LHCN-M2 (cell line): ENCODE measurements at regions not wholly inside any gene's neighbourhood (a gene's known extent, or its start where the extent isn't known, plus 50 kb on each side); places are given as distances from the start of the nearest gene placed in this dataset.
"Not testable (repeated sequence)": the region's sequence is repeated elsewhere in the genome, so short reads cannot be mapped to it uniquely, and the experiment has no call there.

Experiments used
- DNase-seq: peaks from one replicate; pipeline ENCODE4 v3.0.0-alpha.2; 2012; ENCODE audit warnings: low read depth

DNA sequence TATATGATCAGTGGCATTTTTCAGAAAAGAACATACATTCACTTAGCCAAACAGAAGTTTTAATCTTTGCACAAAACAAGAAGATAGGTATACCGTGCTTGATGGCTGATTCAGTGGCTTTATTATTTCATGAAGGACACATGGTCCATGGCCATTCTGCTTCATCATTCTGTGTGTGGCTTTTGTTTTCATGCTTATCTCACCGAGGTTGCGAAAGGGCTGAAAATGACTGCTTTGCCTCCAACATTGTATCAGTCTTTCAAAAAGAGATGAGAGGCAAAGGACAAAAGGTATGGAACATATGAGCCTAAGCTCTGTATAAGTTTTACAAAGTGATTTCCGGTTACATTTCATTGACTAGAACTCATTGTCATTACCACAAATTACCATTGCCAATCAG is 541.1 kb downstream of the RAB28 start:
- no peak for DNase-seq

DNA sequence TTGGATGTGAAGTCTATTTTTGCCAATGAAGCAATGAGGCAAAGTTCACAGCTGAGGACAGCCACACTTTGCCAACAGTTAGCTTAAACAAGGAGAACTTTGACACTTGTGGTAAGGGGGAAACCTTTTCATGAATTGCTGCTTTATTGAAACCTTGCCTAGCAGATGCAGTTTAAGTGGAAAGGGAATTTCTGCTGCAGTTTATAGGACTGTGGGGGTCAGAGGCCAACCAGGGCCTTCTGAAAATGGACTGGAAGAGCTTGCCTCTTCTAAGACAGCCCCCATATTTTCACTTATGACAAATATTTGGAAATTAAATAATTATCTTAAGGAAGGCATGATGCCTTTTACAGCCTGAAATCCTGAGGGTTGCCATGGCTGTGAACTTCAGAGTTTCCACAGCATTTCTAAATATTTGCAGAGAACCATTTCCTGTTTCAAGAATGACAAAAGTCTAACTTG is 550.3 kb downstream of the RAB28 start:
- no peak for DNase-seq

DNA sequence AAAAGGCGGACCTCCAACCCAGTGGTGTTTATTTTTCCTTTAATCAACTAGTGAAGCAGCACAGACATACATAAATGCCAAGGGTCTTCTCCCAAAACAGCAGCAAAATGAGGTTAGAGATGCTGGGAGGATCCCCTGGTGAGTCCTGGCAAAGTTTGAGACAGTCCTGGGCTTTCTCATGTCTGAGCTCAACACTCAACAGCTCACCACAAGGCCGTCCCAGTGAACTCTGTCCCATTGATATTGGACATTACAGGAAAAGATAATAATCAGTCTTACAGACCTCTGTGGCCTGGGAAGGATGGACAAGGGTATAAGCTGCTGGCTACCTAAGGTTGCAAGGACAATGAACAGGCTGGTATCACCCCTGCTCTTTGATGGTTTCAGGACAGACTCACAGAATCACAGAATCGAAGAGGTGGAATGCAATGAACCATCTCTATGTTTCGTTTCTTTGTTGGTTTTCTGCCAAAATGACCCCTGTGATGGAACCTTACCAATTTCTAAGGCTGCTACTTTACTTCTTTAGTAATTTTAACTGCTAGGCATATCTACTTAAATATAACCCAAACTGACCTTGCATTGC is 551.8 kb downstream of the RAB28 start:
- no peak for DNase-seq

DNA sequence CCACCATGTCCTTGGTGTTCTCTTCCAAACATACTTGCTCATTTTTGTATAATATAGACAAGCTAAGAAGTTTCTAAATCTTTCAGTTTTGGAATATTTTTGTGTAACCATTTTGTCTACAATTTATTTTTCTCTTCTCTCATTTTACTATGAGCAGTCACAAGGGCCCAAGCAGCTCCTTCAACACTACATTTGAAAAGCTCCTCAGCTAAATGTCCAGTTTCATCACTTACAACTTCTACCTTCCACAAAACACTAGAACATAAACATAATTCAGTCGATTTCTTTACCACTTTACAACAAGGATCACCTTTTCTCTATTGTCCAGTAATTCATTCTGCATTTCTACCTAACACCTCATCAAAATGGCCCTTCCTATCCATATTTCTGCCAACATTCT is 554.4 kb downstream of the RAB28 start:
- DNase-seq: no peak

DNA sequence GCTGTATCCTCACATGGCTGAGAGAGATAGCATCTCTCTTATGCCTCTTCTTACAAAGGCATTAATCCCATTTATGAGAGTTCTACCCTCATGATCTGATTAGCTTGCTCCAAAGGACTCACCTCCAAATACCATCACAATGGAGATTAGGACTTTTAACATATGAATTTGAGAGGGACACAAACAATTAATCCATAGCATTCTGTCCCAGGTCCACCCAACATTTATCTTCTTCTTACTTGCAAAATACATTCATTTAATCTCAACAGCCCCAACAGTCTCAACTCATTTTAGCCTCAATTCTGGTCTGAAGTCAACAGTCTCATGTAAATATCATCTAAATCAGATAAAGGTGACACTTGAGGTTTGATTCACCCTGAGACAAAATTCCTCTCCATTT is 555.4 kb downstream of the RAB28 start:
- DNase-seq: no peak

DNA sequence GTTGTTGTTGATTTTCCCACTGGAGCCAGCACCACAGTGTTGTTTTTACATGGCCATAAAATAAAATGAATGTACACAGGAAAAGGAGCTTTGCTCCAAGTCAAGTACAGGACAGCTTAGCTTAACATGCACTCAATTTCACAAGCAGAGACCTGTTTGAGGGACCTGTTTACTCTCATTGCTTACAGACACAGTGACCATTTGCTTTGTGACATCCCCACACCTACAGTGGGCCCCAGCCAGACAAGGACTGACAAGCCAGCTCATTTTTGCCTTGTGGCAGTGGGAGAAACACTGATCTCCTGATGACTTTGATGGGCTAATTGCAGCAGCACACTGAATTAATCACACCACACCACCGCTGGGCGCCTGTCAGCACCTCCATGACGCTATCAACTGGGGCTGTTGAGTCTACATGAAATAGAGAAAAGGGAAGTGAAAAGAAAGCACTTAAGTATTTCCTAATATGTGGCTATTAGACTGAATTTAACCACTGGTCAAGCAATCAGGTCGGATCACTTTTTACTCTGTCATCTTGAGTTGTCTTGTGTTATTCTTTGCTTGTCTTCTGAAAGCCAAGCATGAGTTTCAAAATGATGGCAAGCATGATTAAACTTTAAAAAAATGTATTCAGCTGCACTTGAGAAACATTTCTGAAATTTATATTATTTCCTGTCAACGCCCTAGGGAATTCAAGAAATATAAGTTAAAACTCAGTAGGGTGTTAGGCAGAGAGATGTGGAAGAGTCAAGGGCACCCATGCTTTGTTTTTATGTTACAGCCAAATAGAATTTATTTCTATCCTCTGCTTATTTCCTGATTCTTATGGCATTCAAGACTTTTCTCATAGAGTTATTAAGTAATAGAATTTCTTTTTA is 557.7 kb downstream of the RAB28 start:
- no peak for DNase-seq

DNA sequence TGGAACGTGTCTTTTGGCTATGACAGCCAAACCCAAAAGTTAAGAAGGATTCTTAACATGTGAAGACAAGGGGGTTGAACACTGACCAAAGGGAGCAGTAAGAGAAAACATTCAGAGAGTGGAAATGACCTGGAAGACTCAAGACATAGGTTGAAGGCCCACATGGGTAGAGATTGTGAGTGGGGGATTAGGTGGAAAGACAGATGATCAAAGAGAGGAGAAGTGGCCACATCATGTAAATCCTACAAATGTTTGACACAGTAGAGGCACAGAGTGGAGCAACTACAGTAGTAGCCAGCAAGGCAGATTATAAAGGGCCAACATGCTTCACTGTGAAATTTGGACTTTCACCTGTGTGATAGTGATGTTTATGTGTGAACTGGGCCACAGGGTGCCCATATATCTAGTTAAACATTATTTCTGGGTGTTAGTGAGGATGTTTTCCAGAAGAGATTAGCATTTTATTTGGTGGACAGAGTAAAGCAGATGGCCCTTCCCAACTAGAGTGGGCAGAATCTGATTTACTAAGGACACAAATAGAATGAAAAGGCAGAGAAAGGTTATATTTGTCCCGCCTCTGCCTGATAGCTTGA is 559.3 kb downstream of the RAB28 start:
- DNase-seq: no peak

DNA sequence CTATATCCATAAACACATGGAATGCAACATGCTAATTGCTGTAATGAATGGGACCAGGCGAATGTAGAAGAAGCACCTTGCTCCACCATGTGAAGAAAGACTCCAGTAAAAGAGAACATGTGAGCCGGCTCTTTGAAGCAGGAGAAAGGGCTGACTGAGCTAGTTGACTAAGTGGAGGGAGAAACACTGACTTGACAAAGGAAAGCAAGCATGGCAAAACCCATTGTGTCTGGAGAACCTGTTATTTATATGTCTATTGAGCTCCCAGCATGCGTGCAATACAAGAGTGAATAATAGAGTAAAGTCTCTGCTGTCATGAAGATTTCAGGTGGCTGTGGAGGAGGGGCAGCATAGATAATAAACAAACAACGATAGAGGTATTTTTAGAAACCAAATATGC is 559.9 kb downstream of the RAB28 start:
- no peak for DNase-seq

DNA sequence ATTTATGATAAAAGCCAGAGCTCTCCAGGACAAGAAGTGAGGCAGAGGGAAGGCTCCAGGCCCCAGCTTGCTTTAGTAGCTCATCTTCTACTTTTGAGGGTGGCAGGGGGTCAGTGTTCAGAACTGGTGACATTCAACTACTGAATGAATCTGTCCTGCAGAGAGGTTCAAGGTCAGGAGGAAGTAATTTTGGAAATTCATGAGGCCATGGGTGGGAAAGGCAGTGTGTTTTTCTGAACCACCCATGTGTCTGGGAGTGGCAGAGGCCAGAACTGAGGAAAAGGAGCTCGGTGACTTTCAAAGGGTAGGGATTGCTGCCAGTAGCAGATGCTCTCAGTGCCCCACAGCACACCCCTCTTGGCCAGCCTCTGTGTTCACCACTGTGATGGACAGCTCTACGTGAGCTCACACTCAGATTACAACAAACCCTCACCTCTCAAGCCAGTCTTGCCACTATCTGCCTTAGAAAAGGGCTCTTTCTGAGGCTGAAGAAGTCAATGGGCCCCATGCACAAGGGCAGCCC is 571.2 kb downstream of the RAB28 start:
- no peak for DNase-seq

DNA sequence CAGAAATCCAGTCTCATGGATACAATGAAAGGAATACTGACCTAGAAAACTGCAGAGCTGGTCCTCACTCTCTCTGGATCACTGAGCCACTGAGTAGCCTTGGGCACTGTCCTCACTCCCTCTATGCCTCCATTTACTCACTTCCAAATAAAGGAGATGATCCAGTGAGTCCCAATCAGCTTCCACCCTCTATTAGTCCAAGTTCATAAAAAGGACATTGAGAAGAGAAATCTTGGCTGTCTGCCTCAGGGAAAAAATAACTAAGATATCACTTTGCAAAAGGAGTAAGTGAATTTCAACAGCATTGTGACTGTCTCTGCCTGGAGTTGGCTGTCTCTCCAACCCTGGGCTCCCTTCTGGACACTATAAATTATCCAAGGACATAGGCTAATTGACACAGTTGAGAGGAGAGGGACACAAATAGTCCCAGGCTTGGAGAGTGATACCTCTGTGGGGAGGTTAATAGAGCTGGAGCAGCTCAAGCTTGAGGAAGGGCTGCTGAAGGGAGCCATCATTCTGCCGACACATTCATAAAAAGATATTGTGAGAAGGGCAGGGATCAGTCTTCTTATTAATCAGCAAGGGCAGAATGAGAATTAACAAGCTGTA is 572.3 kb downstream of the RAB28 start:
- DNase-seq: no peak

DNA sequence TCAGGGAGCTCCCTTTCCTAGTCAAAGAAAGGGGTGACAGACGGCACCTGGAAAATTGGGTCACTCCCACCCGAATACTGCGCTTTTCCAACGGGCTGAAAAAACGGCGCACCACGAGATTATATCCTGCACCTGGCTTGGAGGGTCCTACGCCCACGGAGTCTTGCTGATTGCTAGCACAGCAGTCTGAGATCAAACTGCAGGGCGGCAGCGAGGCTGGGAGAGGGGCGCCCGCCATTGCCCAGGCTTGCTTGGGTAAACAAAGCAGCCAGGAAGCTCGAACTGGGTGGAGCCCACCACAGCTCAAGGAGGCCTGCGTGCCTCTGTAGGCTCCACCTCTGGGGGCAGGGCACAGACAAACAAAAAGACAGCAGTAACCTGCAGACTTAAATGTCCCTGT is 580.5 kb downstream of the RAB28 start:
- DNase-seq: not testable (repeated sequence)

DNA sequence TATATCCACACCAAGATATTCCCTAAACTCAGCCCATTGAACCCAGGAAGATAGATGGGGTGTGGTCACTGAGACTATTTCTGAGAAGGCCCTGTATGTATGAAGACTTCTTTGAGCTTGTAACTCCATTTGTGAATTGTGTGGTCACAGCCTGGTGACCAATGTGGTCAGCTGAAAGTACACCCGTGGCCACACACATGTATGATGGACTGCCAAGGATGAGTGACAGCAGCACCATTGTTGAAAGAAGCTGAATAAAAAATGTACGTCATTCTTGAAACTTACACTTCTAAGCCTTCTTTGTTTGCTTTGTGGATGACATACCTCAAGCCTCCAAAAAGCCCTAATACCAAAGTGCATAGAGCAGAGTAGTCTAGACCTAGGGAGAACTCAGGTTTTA is 581.4 kb downstream of the RAB28 start:
- DNase-seq: no peak

DNA sequence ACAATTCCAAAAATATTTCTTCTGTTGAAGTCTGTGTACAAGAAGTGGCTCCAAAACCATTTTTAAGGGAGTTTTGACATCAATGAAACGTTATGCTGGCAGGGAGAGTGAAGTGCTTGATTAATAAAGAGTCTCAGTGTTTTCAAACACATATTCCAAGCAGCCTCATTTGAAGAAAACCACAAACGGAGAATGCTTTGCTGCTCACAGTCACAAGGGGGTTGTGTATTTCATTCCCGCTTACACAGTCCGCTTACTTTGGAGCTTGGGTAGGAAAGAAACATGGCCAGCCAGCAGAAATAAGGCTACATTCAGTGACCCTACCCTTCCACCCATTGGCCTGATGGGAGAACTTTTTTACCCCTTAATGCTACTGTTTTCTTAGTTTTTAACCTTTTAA is 586.2 kb downstream of the RAB28 start:
- DNase-seq: no peak

DNA sequence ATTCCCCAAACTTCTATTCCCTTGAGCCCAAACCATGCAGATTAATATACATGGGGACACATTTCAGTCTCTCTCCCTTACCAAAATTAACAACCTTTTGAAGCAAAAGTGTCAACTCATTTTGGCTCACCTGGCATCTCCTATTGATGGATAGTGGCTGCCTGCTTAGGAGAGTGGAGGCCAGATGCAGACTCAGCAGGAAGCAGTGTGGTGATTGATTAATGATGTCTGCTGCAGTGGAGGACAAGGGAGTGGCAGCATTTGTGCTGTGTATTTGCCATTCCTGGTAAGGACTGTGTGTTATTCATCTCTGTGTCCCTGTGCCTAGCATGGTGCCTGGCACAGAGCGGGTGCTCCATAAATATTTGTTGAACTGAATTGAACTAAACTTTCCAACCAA is 590.1 kb downstream of the RAB28 start:
- DNase-seq: no peak

DNA sequence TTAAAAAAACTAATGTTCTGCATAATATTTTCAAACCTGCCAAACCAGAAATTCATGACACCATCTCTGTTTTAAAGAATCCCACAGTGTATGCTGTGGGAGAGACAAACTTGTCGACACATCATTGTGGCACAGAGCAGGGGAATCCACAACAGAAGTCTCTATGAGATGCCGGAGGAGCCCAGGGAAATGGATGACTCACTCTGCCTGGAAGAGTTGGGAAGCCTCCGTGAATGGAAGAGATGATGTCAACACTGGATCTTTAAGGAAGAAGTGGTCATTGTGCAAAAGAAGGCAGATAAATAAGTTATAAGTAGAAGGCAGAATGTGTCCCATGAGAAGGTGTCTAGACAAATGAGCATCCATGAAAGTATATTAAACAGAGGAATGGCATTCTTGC is 595.1 kb downstream of the RAB28 start:
- DNase-seq: no peak

DNA sequence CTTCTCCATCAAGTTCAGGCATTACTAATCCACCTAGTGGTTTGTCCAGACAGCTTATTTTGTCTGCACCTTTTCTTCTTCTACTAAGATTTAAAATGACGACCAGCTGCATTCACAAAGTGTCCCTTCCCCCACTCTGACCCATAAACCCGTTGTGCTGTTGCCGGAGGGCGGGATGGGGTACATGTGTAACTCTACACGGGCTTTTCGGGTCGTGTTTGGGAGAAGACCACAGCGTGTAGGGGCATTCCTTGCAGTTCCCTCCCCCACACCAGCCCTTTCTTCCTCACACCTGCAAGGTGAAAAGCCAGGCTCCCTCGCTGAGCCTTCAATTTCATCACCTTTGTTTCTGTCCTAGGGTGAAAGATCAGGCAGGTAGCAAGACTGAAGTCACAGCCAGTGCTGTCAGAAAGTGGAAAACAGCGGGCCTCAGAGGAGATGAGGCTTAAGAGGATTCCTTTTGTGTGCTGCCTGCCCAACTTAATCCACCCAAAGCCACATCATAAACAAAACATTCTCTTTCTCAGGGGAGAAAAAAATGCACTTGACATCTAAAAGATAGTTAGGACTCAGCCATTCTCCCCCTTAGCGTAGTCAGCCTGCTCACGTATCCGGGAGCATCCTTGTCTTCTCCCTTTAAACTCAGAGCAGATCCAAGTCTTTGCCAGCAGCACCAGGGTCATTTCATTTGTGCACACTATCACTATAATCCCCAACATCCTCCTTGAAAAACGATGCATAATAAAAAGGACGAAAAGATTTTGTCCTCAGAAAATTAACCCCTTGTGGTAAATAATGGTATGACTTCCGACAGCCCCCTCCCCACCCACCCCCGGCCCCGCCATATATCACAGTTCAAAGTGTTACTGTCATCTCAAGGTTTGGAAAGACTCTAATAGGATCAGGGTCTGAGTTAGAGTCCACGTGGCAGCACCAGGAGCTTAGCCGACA is 599.0 kb downstream of the RAB28 start:
- no peak for DNase-seq

DNA sequence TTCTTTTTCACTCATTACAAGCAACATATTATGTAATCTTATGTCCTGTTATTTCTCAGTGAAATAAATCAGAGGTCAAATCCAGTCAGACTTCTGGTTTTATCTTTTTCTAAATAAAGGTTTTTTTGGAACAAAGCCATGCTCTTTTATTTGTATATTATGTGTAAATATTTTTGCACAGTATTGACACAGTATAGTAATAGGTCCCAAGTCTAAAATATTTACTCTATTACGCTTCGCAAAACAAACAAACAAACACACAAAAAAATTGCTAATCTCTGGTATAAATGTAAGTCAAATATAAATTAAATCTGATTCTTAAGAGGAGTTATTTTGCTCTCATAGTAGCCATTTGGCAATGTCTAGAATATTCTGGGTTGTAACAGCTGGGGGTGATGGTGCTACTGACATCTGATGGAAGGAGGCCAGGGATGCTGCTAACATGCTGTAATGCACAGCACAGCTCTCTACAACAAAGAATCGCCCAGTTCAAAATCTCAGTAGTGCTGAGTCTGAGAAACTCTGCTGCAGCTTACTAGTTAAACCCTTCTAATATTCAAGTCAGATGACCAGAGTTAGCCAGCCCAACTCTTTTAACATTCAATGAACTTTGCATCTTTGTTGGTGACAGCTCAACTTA is 602.1 kb downstream of the RAB28 start:
- no peak for DNase-seq

DNA sequence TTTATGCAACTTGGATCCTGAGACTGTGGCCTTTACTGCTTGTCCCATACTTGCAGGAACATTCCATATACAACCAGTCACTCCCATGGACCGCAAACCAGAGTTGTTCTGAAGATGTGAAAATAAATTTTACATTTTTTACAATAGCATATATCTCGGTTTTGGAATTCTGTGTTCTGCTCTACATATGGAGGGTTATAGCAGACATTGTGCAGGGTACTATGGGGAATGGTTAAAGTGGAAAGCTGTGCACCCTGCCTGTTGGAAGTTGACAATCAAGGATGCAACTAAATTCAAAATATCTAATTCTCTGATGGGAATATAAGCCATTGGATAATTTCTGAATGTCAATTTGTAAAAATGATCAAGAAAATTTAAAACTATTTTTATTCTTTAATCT is 603.3 kb downstream of the RAB28 start:
- no peak for DNase-seq

DNA sequence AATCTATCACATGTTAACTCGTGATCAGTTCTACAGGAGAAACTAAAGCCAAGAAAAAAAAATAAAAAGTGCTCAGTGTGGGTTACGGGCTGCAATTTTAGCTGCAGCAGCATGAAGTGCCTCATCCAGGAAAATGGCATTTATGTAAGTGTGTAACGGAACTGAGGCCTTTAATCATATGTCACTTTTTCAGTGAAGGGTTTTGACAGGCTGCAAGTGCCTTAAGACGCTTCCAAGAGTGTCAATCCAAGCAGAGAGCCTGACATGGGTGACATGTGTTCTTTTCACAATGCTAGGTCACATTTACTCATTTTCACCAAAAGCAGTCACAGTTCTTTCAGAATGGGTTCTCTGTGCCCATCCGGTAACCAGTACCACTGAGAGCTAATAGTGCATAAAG is 604.6 kb downstream of the RAB28 start:
- no peak for DNase-seq

DNA sequence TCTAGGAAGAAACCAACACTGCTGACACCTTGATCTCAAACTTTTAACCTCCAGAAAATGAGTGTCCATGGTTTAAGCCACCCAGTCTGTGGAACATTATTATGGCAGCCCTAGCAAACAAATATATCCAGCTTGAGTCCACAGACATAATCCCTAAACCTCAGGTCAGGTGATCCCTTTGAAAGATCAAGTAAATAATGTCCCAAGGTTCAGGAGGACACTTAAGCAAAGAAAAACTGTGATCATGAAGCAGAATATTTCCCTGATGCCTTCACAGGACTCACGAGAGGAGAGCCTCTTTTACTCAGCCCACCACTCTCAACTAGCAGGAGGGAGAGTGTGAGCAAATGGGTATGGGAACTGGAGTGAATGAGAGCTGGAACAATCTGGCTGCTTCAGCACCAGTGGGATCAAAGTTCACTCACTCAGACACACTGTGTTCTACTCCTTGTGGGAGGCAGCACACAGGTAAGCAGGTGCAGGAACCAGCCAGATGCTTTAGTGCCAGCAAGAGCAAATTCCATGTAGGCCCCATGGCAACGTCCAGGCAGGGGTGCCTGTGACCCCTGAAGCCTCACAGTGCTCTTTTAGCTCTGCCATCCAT is 608.4 kb downstream of the RAB28 start:
- no peak for DNase-seq
